HG03280 (cell line): ENCODE measurements at regions not wholly inside any gene's neighbourhood (a gene's known extent, or its start where the extent isn't known, plus 50 kb on each side); places are given as distances from the start of the nearest gene placed in this dataset.

Source experiments
- ATAC-seq: cut with Tn5 transposase; IDR thresholded peaks from one replicate; pipeline ENCODE4 v1.9.1; 2021; ENCODE audit warnings: mild to moderate bottlenecking, moderate library complexity; ENCODE audit not compliant: unreplicated experiment

GRCh38 chr2:104118889-104119288 is 735.0 kb upstream of the POU3F3 start:
- no peak for ATAC-seq

DNA sequence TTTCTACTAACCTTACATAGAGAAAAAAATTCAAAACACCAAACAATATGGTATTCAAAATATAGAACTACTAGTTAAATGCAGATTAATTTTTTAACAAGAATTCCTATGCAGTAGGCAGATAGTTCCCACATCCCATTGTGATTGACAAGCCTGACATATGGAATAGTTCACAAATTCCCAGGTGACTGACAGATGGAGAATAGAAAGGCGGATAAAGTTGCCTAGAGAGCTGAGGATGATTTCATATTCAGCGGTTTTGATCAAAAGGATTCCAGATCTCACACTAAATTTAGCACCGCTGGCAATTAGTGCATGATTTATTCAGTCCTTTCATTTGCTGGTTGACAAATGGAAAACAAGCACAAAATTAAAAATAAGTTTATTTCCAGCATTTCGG is 733.7 kb upstream of the POU3F3 start:
- ATAC-seq, result no peak

GRCh38 chr2:104125096-104125495 is 728.8 kb upstream of the POU3F3 start:
- ATAC-seq, result no peak

- no peak for ATAC-seq
These were observed 726.7 kb upstream of the POU3F3 start for GRCh38 chr2:104127049-104127770.

- no peak for ATAC-seq
These were observed 713.6 kb upstream of the POU3F3 start for GRCh38 chr2:104140361-104140760.

DNA sequence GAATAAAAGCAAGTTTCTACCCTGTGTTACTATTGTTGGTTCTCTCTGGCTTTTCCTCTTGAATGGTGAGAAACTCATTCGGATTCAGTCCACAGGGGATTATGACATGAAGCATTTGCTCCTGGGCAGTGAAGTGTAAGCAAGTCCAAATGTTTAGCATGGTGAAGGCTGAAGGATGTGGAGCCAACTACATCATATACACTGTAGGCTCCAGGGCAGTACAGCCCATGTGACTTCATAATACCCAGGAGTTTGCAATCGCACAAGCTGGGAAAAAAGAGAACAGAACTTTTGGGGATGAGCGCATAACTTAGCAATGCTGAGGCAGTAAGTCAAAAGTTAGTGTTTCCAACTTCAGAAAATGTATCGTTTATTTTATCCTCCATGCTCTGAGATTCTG is 695.7 kb upstream of the POU3F3 start:
- ATAC-seq, result no peak

DNA sequence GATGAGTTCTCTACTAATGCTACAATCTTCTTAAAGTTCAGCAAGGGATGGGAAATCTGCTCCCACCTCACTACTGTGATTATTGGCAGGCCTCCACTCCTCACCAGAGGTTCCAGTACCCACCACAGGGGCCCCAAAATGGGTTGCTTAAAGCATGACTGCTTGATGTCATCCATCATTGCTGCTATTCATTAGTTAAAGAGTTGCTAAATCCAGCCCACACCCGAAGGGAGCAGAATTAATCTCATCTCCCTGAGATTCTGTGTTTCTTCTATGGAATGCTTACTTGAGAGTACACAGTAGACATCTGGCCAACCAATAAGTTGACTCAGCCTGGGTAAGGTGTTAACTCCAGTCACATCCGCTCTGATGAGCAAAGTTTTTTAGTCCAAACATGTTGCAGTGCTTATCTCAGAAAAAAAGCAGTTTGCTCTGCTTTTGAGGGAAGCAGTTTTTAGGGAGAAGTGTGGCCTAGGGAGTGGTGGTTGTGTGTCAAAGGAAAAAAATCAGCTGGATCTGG is 690.2 kb upstream of the POU3F3 start:
- ATAC-seq, result no peak

- no peak for ATAC-seq
These were observed 689.1 kb upstream of the POU3F3 start for GRCh38 chr2:104164721-104165252.

- ATAC-seq, result no peak
These were observed 676.7 kb upstream of the POU3F3 start for GRCh38 chr2:104177179-104177578.

DNA sequence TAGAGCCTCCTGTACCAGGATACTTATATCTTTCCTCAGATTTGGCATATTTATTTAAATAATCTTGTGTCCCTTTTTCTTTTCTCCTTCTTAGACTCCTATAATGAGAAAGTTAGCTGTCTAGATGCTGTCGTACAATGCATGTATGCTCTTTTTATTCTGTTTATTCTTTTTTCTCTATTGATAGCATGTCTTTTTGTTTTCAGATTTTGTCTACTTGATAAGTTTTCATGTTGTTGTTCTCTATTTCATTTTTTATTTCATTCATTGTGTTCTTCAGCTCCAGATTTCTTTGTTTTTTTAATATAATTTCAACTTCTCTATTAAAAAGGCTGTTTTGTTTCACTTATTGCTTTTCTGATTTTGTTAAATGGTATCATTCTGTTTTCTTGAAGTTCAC is 674.3 kb upstream of the POU3F3 start:
- ATAC-seq, result no peak

- ATAC-seq, result no peak
These were observed 653.3 kb upstream of the POU3F3 start for GRCh38 chr2:104200533-104201168.

DNA sequence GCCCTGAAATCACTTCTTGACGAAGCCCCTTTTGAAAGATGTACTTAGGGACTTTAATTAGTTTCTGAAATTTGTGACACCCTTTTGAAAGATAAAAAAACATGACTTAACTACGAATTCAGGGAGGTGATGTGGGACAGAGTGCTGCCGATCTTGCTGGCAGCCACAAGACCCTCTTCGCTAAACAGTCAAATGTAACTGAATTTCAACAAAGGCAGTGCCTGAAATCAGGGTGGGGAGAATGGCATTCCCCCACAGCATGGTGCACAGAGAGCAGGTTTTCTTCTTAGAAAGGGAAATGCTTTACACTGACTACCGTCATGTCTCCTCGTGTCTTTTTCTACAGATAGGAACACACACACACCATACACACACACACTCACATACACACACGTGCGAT is 640.2 kb upstream of the POU3F3 start:
- no peak for ATAC-seq

- ATAC-seq, result no peak
These were observed 638.4 kb upstream of the POU3F3 start for GRCh38 chr2:104215269-104216161.

DNA sequence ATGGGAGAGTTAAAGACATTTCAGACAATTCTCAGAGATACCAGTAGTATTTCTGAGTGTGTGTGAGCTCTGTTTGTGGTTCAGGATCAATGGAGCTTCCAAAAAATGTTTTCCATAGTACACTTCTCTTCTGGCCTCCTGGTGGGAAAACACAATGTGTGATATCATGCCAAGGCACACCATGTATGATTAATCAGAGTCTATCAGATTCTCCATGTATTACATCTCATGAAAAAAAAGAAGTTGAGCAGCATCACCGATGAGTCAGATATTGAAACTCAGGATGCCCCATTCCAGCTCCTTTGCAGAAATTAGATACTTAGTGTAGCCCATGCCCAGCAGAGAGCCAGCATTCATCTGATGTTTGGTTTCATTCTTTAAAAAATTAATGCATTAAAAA is 620.3 kb upstream of the POU3F3 start:
- no peak for ATAC-seq

DNA sequence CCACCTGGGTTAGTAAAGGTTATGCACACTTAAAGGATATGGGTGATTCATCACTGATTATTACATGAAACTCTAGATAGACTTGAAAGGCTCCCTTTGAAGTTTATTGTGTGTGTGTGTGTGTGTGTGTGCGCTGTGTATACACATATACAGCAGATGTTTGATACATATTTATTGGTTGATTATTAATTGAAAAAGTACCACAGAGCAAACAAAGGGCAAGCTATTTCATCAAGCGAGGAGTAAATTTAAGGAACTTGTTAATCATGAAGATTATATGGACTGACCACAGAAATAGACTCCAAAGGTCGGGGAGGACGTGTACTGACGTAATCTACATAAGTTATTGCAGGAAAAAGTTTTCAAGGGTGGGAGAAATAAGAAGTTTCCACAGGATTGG is 617.4 kb upstream of the POU3F3 start:
- ATAC-seq, result no peak

DNA sequence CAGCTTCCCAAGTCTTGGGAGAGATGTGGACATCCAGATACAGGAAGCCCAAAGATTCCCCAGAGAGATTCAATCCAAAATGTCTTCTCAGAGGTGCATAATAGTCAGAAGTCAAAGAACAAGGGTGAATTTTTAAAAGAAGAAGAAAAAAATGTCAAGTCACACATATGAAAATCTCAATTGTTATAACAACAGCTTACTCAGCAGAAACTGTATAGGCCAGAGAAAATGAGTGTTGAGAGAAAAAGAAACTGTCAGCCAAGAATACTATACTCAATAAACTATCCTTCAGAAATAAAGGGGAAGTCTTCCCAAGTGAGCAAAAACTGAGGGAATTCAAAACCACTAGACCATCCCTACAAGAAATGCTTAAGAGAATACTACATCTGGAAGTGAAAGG is 612.9 kb upstream of the POU3F3 start:
- no peak for ATAC-seq

GRCh38 chr2:104249629-104250028 is 604.3 kb upstream of the POU3F3 start:
- no peak for ATAC-seq

DNA sequence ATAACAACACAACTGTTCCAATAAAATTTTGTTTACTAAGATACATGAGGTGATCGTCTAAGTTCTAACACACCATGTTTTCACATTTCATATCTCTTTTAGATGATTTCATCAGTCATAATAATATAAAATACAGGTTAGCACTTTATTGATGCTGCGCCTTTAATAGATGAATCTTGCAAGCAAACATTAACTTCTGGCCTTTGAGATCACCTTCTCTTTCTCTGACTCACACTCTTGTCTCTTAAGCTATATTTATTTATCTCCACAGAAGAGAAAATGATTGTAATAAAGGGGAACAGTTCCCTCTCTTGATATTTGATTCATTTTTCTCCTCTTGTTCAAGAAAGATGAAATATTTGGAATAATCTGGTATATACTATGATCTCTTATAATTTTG is 603.3 kb upstream of the POU3F3 start:
- no peak for ATAC-seq

GRCh38 chr2:104254017-104254416 is 599.9 kb upstream of the POU3F3 start:
- no peak for ATAC-seq

DNA sequence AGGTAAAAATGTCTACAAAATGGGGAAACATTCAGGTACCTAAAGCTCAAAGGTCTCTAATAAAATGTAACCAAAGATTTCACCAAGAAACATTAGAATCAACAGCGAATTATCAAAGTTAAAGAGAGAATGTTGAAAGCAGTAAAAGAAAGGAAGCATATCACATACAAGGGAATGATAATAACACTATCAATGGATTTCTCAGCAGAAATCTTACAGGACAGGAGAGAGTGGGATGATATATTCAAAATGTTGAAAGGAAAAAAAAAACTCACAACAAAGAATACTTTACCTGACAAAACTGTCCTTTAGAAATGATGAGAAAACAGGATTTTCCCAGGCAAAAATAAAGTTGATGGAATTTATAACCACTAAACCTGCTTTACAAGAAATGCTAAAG is 591.2 kb upstream of the POU3F3 start:
- no peak for ATAC-seq

- no peak for ATAC-seq
These were observed 574.3 kb upstream of the POU3F3 start for GRCh38 chr2:104279646-104280045.
